Dendritic cell treated with granulocyte-macrophage colony-stimulating factor and Interleukin-4, amounts not matched to agents 40 ng/mL and 50 ng/mL, for 4 days (primary cell): ENCODE measurements at regions not wholly inside any gene's neighbourhood (a gene's known extent, or its start where the extent isn't known, plus 50 kb on each side); places are given as distances from the start of the nearest gene placed in this dataset.

ENCODE experiments used
- H3K27ac Mint-ChIP-seq: one replicate; pipeline ENCODE4 v1.8.0; 2022; ENCODE audit warnings: mild to moderate bottlenecking, mixed read lengths
- H3K27me3 Mint-ChIP-seq: one replicate; pipeline ENCODE4 v1.8.0; 2022; ENCODE audit warnings: mild to moderate bottlenecking, mixed read lengths
- H3K36me3 Mint-ChIP-seq: one replicate; pipeline ENCODE4 v1.8.0; 2022; ENCODE audit warnings: low read depth, mixed read lengths
- H3K4me1 Mint-ChIP-seq: one replicate; pipeline ENCODE4 v1.8.0; 2022; ENCODE audit warnings: low read depth, mixed read lengths
- H3K4me3 Mint-ChIP-seq: one replicate; pipeline ENCODE4 v1.8.0; 2022; ENCODE audit warnings: mild to moderate bottlenecking, moderate library complexity, mixed read lengths
- H3K9me3 Mint-ChIP-seq: one replicate; pipeline ENCODE4 v1.8.0; 2022; ENCODE audit warnings: mixed read lengths
- intact Hi-C: fragments of 100-400 bp; cut with micrococcal nuclease; formaldehyde crosslinking; loops from one replicate; pipeline ENCODE4 v1.15.0; 2022

GRCh38 chr5:31049936-31050704 lies 143.4 kb upstream of the CDH6 start:
- Mint-ChIP-seq H3K9me3 (no peaks in the 10 kb centered on the region), H3K27me3 (no peaks in the 10 kb centered on the region), H3K4me1 (no peaks in the 10 kb centered on the region), H3K36me3 (no peaks in the 10 kb centered on the region), H3K4me3 (no peak overlapping the region), H3K27ac (no peak overlapping the region)
- intact Hi-C loops, result no loop called here

- intact Hi-C loops, result no loop called here
- H3K9me3 Mint-ChIP-seq, result no peaks in the 10 kb centered on the region
- H3K4me1 Mint-ChIP-seq, result no peaks in the 10 kb centered on the region
- H3K27ac Mint-ChIP-seq, result no peak overlapping the region
- H3K27me3 Mint-ChIP-seq, result no peaks in the 10 kb centered on the region
- H3K4me3 Mint-ChIP-seq, result no peak overlapping the region
- H3K36me3 Mint-ChIP-seq, result no peaks in the 10 kb centered on the region
Observed at GRCh38 chr5:31049461-31049860, 144.0 kb upstream of the CDH6 start.

GRCh38 chr5:31048282-31049270 lies 144.9 kb upstream of the CDH6 start:
- no peak overlapping the region for H3K4me3 Mint-ChIP-seq
- H3K27me3 Mint-ChIP-seq, result no peaks in the 10 kb centered on the region
- H3K27ac Mint-ChIP-seq, result no peak overlapping the region
- H3K9me3 Mint-ChIP-seq, result no peaks in the 10 kb centered on the region
- intact Hi-C loops, result no loop called here
- no peaks in the 10 kb centered on the region for H3K36me3 Mint-ChIP-seq
- H3K4me1 Mint-ChIP-seq, result no peaks in the 10 kb centered on the region

- intact Hi-C loops, result no loop called here
- H3K27me3 Mint-ChIP-seq, result no peaks in the 10 kb centered on the region
- no peaks in the 10 kb centered on the region for H3K4me1 Mint-ChIP-seq
- no peaks in the 10 kb centered on the region for H3K9me3 Mint-ChIP-seq
- H3K36me3 Mint-ChIP-seq, result no peaks in the 10 kb centered on the region
- no peak overlapping the region for H3K4me3 Mint-ChIP-seq
- no peak overlapping the region for H3K27ac Mint-ChIP-seq
Observed at GRCh38 chr5:31047621-31048020, 145.9 kb upstream of the CDH6 start.

- Mint-ChIP-seq H3K9me3 (no peaks in the 10 kb centered on the region), H3K4me1 (no peaks in the 10 kb centered on the region), H3K4me3 (no peak overlapping the region), H3K36me3 (no peaks in the 10 kb centered on the region), H3K27ac (no peak overlapping the region), H3K27me3 (no peaks in the 10 kb centered on the region)
- intact Hi-C loops, result no loop called here
Observed at GRCh38 chr5:31047007-31047406, 146.5 kb upstream of the CDH6 start.

GRCh38 chr5:31036411-31036810 lies 157.1 kb upstream of the CDH6 start:
- H3K27ac Mint-ChIP-seq, result no peak overlapping the region
- no peaks in the 10 kb centered on the region for H3K36me3 Mint-ChIP-seq
- no peaks in the 10 kb centered on the region for H3K27me3 Mint-ChIP-seq
- no peaks in the 10 kb centered on the region for H3K4me1 Mint-ChIP-seq
- H3K4me3 Mint-ChIP-seq, result no peak overlapping the region
- peaks cover 20% of the 10 kb centered on the region for H3K9me3 Mint-ChIP-seq
- intact Hi-C loops, result no loop called here

- no peak overlapping the region for H3K27ac Mint-ChIP-seq
- no peaks in the 10 kb centered on the region for H3K36me3 Mint-ChIP-seq
- no peak overlapping the region for H3K4me3 Mint-ChIP-seq
- no peaks in the 10 kb centered on the region for H3K27me3 Mint-ChIP-seq
- H3K9me3 Mint-ChIP-seq, result peaks cover 10% of the 10 kb centered on the region
- H3K4me1 Mint-ChIP-seq, result no peaks in the 10 kb centered on the region
- intact Hi-C loops, result no loop called here
Observed at GRCh38 chr5:31033295-31033694, 160.2 kb upstream of the CDH6 start.

- intact Hi-C loops, result no loop called here
- Mint-ChIP-seq H3K27me3 (no peaks in the 10 kb centered on the region), H3K27ac (no peak overlapping the region), H3K4me3 (no peak overlapping the region), H3K4me1 (no peaks in the 10 kb centered on the region), H3K9me3 (no peaks in the 10 kb centered on the region), H3K36me3 (no peaks in the 10 kb centered on the region)
Observed at GRCh38 chr5:31029925-31030324, 163.6 kb upstream of the CDH6 start.

- Mint-ChIP-seq H3K9me3 (no peaks in the 10 kb centered on the region), H3K27me3 (no peaks in the 10 kb centered on the region), H3K4me3 (no peak overlapping the region), H3K36me3 (no peaks in the 10 kb centered on the region), H3K27ac (no peak overlapping the region), H3K4me1 (no peaks in the 10 kb centered on the region)
- intact Hi-C loops, result no loop called here
Observed at GRCh38 chr5:31027721-31028120, 165.8 kb upstream of the CDH6 start.

GRCh38 chr5:31023105-31023504 lies 170.4 kb upstream of the CDH6 start:
- H3K27me3 Mint-ChIP-seq, result no peaks in the 10 kb centered on the region
- intact Hi-C loops, result no loop called here
- H3K36me3 Mint-ChIP-seq, result no peaks in the 10 kb centered on the region
- no peak overlapping the region for H3K27ac Mint-ChIP-seq
- no peaks in the 10 kb centered on the region for H3K9me3 Mint-ChIP-seq
- H3K4me3 Mint-ChIP-seq, result no peak overlapping the region
- no peaks in the 10 kb centered on the region for H3K4me1 Mint-ChIP-seq

GRCh38 chr5:31021181-31021624 lies 172.3 kb upstream of the CDH6 start:
- Mint-ChIP-seq H3K27ac (no peak overlapping the region), H3K36me3 (no peaks in the 10 kb centered on the region), H3K4me3 (no peak overlapping the region), H3K27me3 (no peaks in the 10 kb centered on the region), H3K9me3 (peaks cover 3% of the 10 kb centered on the region), H3K4me1 (no peaks in the 10 kb centered on the region)
- intact Hi-C loops, result no loop called here

- Mint-ChIP-seq H3K4me3 (no peak overlapping the region), H3K4me1 (no peaks in the 10 kb centered on the region), H3K9me3 (peaks cover 60% of the 10 kb centered on the region), H3K27me3 (no peaks in the 10 kb centered on the region), H3K36me3 (no peaks in the 10 kb centered on the region), H3K27ac (no peak overlapping the region)
- intact Hi-C loops, result no loop called here
Observed at GRCh38 chr5:31008231-31008630, 185.3 kb upstream of the CDH6 start.

GRCh38 chr5:31007672-31008071 lies 185.8 kb upstream of the CDH6 start:
- Mint-ChIP-seq H3K27me3 (no peaks in the 10 kb centered on the region), H3K4me1 (no peaks in the 10 kb centered on the region), H3K36me3 (no peaks in the 10 kb centered on the region), H3K9me3 (peaks cover 62% of the 10 kb centered on the region), H3K4me3 (no peak overlapping the region), H3K27ac (no peak overlapping the region)
- intact Hi-C loops, result no loop called here

GRCh38 chr5:31000287-31000686 lies 193.2 kb upstream of the CDH6 start:
- Mint-ChIP-seq H3K36me3 (no peaks in the 10 kb centered on the region), H3K27ac (no peak overlapping the region), H3K4me3 (no peak overlapping the region), H3K9me3 (peaks cover 31% of the 10 kb centered on the region), H3K27me3 (no peaks in the 10 kb centered on the region), H3K4me1 (no peaks in the 10 kb centered on the region)
- intact Hi-C loops, result no loop called here
